Keratinocyte (primary cell): ENCODE measurements at regions not wholly inside any gene's neighbourhood (a gene's known extent, or its start where the extent isn't known, plus 50 kb on each side); places are given as distances from the start of the nearest gene placed in this dataset.

Source experiments
- CTCF ChIP-seq, 3 experiments: IDR thresholded peaks in 1 of 3; conservative IDR thresholded peaks in 1 of 3; optimal IDR thresholded peaks in 1 of 3; 2 replicates in 2 of 3; 3 replicates in 1 of 3; pipeline versions ENCODE3 to v1.5.1; 2011; ENCODE audit warnings: low read length in 3 of 3, mild to moderate bottlenecking in 3 of 3, moderate library complexity in 2 of 3, control low read depth in 1 of 3, inconsistent platforms in 1 of 3; ENCODE audit not compliant: insufficient read depth in 2 of 3; ENCODE audit errors: extremely low read depth in 1 of 3
- EZH2 ChIP-seq: IDR thresholded peaks from one replicate; pipeline ENCODE4 v1.6.1; 2012; ENCODE audit warnings: inconsistent platforms, mild to moderate bottlenecking, low read length, moderate library complexity

- TF ChIP-seq EZH2 = no peak
- TF ChIP-seq CTCF (optimal IDR thresholded peaks at IDR 0.05 in 1 of 3, IDR thresholded peaks at IDR 0.05 in 1 of 3, conservative IDR thresholded peaks at IDR 0.05 in 1 of 3; ENCODE audit: extremely low read depth in 1 of 3, insufficient read depth in 2 of 3, low read length in 3 of 3) = no peak
Observed at GRCh38 chr20:24199501-24199900, 210.9 kb upstream of the GGTLC1 start.
